ENCODE measurements at regions not wholly inside any gene's neighbourhood (a gene's known extent, or its start where the extent isn't known, plus 50 kb on each side); places are given as distances from the start of the nearest gene placed in this dataset.

DNA sequence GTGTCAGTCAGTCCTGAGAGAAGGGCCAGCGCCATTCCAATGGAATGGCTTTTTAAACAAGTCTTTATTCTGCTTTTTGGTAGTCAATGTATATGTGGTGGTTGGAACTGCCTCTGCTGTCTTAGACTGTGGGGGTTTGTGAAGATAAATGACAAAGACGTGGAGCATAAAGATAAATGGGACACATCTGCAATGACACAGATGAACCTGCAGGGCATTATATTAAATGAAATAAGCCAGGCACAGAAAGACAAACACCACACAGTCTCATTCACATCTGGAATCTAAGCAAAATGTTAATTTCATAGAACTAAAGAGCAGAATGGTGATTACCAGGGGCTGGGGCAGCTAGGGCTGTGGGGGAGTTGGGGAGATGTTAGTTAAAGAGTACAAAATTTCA lies 912.8 kb upstream of the MAN1A1 start:
- POLR2A ChIA-PET, result no interaction called here
- CTCF ChIA-PET, result no interaction called here
- TF ChIP-seq, protein P1, sequence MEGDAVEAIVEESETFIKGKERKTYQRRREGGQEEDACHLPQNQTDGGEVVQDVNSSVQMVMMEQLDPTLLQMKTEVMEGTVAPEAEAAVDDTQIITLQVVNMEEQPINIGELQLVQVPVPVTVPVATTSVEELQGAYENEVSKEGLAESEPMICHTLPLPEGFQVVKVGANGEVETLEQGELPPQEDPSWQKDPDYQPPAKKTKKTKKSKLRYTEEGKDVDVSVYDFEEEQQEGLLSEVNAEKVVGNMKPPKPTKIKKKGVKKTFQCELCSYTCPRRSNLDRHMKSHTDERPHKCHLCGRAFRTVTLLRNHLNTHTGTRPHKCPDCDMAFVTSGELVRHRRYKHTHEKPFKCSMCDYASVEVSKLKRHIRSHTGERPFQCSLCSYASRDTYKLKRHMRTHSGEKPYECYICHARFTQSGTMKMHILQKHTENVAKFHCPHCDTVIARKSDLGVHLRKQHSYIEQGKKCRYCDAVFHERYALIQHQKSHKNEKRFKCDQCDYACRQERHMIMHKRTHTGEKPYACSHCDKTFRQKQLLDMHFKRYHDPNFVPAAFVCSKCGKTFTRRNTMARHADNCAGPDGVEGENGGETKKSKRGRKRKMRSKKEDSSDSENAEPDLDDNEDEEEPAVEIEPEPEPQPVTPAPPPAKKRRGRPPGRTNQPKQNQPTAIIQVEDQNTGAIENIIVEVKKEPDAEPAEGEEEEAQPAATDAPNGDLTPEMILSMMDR (IDR thresholded peaks at IDR 0.05; ENCODE audit: insufficient read depth, low read length, missing control alignments), result no peak
- DNase-seq (ENCODE audit: low read depth, low spot score), result no peak
- no peak overlapping the region for H3K4me3 ChIP-seq (ENCODE audit: low read depth, low read length)

- CTCF ChIA-PET, result no interaction called here
- TF ChIP-seq, protein P1 (IDR thresholded peaks at IDR 0.05; ENCODE audit: insufficient read depth, low read length, missing control alignments), result no peak
- no peak overlapping the region for H3K4me3 ChIP-seq (ENCODE audit: low read depth, low read length)
- DNase-seq (ENCODE audit: low read depth, low spot score), result no peak
- POLR2A ChIA-PET, result no interaction called here
These were observed 911.1 kb upstream of the MAN1A1 start for GRCh38 chr6:120260636-120261035.

DNA sequence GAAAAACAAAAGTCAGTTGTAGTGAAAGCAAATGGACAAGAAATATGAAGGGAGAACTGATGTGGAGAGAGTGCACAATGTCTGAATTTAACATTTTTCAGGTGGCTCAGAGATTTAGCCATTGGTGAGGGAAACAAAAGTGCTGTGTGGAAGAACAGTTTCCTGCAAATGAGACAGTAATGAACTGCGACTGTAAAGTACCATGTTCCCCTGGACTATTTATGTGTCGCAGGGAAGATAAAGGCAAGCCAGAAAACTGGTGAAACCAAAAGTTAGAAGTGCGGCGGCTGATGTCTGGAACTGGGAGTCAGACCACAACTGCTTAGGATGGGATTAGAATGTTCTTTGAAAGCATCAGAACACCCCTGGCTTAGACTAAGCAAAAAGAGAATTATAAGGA lies 905.1 kb upstream of the MAN1A1 start:
- CTCF ChIA-PET, result no interaction called here
- POLR2A ChIA-PET, result no interaction called here
- H3K4me3 ChIP-seq (ENCODE audit: low read depth, low read length), result no peak overlapping the region
- TF ChIP-seq, protein P1 (IDR thresholded peaks at IDR 0.05; ENCODE audit: insufficient read depth, low read length, missing control alignments), result no peak
- DNase-seq (ENCODE audit: low read depth, low spot score), result no peak

- DNase-seq (ENCODE audit: low read depth, low spot score), result no peak
- TF ChIP-seq, protein P1 (IDR thresholded peaks at IDR 0.05; ENCODE audit: insufficient read depth, low read length, missing control alignments), result no peak
- CTCF ChIA-PET, result no interaction called here
- no peak overlapping the region for H3K4me3 ChIP-seq (ENCODE audit: low read depth, low read length)
- POLR2A ChIA-PET, result no interaction called here
These were observed 898.9 kb upstream of the MAN1A1 start for GRCh38 chr6:120248451-120248850.

GRCh38 chr6:120237221-120237620 lies 887.7 kb upstream of the MAN1A1 start:
- POLR2A ChIA-PET, result no interaction called here
- no peak for DNase-seq (ENCODE audit: low read depth, low spot score)

DNA sequence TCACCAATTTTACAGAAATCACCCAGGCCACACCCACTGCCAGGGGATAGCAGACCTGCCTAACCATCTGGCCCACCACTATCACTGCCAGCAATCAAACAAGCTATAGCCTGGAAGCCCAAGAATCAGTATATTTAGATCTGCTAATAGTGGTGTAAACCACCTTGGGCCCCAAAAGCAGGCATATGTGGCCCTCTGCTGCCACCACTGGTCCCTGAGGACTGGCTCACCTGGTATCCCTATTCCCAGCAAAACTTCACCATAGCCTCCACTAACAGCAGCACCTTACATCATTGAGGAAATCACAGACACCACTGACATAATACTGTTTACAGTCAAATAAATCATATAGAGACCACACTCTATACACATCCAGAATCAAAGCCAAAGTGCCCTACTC lies 880.4 kb upstream of the MAN1A1 start:
- ChIA-PET CTCF (no interaction called here), POLR2A (no interaction called here)
- DNase-seq (ENCODE audit: low read depth, low spot score), result no peak
- no peak overlapping the region for H3K4me3 ChIP-seq (ENCODE audit: low read depth, low read length)
- TF ChIP-seq, protein P1 (IDR thresholded peaks at IDR 0.05; ENCODE audit: insufficient read depth, low read length, missing control alignments), result no peak

More at GRCh38 chr6:120237221-120237620, 887.7 kb upstream of the MAN1A1 start:
- TF ChIP-seq, protein P1 (IDR thresholded peaks at IDR 0.05; ENCODE audit: insufficient read depth, low read length, missing control alignments), result no peak
- CTCF ChIA-PET, result no interaction called here
- no peak overlapping the region for H3K4me3 ChIP-seq (ENCODE audit: low read depth, low read length)

Data from AG04449 (cell line).